ENCODE measurements at regions not wholly inside any gene's neighbourhood (a gene's known extent, or its start where the extent isn't known, plus 50 kb on each side); places are given as distances from the start of the nearest gene placed in this dataset.

DNA sequence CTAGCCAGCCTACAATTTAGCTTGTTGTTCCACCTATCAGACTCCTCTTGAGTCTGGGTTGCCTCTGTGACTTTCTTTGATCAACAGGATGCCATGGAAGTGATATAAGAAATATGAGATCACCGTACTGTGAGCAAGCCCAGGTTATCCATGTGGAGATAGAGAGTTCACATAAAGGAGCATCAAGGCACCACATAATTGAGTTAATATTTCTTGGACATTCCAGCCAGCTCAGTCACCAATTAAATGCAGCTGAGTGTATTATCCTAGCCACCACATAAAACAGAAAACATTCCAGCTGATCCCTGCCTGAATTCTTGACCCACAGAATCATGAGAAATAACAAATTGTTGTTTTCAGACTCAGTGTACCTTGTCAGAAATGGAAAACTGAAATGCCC, 253.6 kb downstream of the PPP1R2C start:
- H3K27ac ChIP-seq, result no peak overlapping the region
- TF ChIP-seq, protein P1, sequence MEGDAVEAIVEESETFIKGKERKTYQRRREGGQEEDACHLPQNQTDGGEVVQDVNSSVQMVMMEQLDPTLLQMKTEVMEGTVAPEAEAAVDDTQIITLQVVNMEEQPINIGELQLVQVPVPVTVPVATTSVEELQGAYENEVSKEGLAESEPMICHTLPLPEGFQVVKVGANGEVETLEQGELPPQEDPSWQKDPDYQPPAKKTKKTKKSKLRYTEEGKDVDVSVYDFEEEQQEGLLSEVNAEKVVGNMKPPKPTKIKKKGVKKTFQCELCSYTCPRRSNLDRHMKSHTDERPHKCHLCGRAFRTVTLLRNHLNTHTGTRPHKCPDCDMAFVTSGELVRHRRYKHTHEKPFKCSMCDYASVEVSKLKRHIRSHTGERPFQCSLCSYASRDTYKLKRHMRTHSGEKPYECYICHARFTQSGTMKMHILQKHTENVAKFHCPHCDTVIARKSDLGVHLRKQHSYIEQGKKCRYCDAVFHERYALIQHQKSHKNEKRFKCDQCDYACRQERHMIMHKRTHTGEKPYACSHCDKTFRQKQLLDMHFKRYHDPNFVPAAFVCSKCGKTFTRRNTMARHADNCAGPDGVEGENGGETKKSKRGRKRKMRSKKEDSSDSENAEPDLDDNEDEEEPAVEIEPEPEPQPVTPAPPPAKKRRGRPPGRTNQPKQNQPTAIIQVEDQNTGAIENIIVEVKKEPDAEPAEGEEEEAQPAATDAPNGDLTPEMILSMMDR (IDR thresholded peaks at IDR 0.05; ENCODE audit: low read depth, low read length), result no peak
- no peaks in the 10 kb centered on the region for H3K36me3 ChIP-seq
- no peaks in the 10 kb centered on the region for H3K9me3 ChIP-seq (ENCODE audit: severe bottlenecking)
- H3K4me3 ChIP-seq (ENCODE audit: low read depth, low read length), result no peak overlapping the region
- no peaks in the 10 kb centered on the region for H3K27me3 ChIP-seq (ENCODE audit: insufficient read depth, low read depth, severe bottlenecking)
- no peak for DNase-seq

DNA sequence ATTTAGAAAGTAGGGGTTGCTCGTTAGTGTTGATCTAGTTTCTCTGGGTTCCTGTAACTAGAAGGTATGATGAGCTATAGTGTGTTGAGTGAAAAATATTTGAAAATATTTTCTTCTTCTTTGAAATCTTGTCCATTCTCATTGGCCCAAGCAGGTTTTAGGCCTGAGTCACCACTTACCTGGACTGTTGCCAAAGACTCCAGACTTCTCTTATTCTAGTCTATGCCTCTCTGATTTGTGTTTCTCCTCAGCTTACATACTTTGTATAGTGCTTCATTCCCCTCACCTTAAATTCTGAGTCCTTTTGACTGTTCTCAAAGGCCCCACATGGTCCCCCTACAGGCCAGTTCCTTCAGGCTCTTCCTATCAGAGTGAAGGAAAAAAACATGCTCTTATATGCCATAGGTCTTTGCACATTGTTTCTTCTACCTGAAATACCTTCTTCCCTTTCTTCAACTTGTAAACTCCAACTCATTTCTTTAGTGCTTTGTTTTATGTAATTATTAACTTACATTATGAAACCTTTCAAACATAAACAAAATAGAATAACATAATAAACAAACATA, 258.2 kb downstream of the PPP1R2C start:
- Histone ChIP-seq H3K36me3 (no peaks in the 10 kb centered on the region), H3K9me3 (ENCODE audit: severe bottlenecking) (no peaks in the 10 kb centered on the region), H3K4me3 (ENCODE audit: low read depth, low read length) (no peak overlapping the region), H3K27ac (no peak overlapping the region), H3K27me3 (ENCODE audit: insufficient read depth, low read depth, severe bottlenecking) (no peaks in the 10 kb centered on the region)
- no peak for DNase-seq
- TF ChIP-seq, protein P1 (IDR thresholded peaks at IDR 0.05; ENCODE audit: low read depth, low read length), result 0 out of 2 replicates have a peak, but pooled peaks have one; percentile 3

DNA sequence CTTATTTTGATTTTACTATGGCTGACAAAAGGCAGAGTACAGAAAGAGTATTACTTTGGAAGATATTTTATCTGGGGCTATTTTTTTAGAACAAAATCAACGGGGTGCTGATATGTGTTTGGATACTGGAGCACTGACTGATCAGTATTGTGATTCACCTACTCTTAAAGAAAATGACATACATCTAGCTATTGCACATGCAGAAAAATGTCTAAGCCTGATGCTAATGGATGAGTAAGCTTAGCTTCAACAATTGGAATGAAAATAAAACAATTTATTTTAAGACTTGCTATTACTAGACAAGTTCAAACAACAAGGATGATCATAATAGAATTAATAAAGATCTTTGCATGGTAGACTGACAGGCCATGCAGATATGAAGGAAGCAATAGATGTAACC, 262.0 kb downstream of the PPP1R2C start:
- H3K27ac ChIP-seq, result no peak overlapping the region
- TF ChIP-seq, protein P1 (IDR thresholded peaks at IDR 0.05; ENCODE audit: low read depth, low read length), result no peak
- no peak for DNase-seq
- H3K4me3 ChIP-seq (ENCODE audit: low read depth, low read length), result no peak overlapping the region
- H3K9me3 ChIP-seq (ENCODE audit: severe bottlenecking), result no peaks in the 10 kb centered on the region
- H3K36me3 ChIP-seq, result no peaks in the 10 kb centered on the region
- no peaks in the 10 kb centered on the region for H3K27me3 ChIP-seq (ENCODE audit: insufficient read depth, low read depth, severe bottlenecking)

DNA sequence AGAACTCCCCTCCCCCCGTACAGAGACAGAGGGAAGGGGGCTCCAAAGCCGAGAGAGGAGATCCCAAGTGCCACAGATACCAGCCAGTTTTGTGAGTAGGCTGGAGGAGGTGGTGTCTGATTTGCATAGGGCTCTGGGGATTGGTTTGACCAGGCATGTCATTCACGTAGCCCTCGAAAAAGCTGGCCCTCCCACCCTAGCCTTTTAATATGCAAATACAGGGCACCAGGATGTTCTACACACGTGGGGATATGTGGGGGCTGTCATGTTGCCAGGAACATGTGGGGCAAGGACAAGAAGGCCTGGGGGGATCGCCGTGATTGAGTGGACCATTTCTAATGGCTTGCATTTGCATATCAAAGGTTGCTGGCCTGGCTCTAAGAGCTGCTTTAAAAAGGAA, 272.9 kb downstream of the PPP1R2C start:
- TF ChIP-seq, protein P1 (IDR thresholded peaks at IDR 0.05; ENCODE audit: low read depth, low read length), result no peak
- H3K27ac ChIP-seq, result no peak overlapping the region
- H3K9me3 ChIP-seq (ENCODE audit: severe bottlenecking), result no peaks in the 10 kb centered on the region
- H3K36me3 ChIP-seq, result no peaks in the 10 kb centered on the region
- peaks cover 4% of the 10 kb centered on the region for H3K27me3 ChIP-seq (ENCODE audit: insufficient read depth, low read depth, severe bottlenecking)
- DNase-seq, result no peak
- H3K4me3 ChIP-seq (ENCODE audit: low read depth, low read length), result no peak overlapping the region

- H3K27ac ChIP-seq, result no peak overlapping the region
- no peaks in the 10 kb centered on the region for H3K9me3 ChIP-seq (ENCODE audit: severe bottlenecking)
- H3K36me3 ChIP-seq, result no peaks in the 10 kb centered on the region
- H3K4me3 ChIP-seq (ENCODE audit: low read depth, low read length), result no peak overlapping the region
- peaks cover 13% of the 10 kb centered on the region for H3K27me3 ChIP-seq (ENCODE audit: insufficient read depth, low read depth, severe bottlenecking)
- TF ChIP-seq, protein P1 (IDR thresholded peaks at IDR 0.05; ENCODE audit: low read depth, low read length), result no peak
- DNase-seq, result no peak
Measured at GRCh38 chrX:42499620-42500019, 278.3 kb downstream of the PPP1R2C start.

DNA sequence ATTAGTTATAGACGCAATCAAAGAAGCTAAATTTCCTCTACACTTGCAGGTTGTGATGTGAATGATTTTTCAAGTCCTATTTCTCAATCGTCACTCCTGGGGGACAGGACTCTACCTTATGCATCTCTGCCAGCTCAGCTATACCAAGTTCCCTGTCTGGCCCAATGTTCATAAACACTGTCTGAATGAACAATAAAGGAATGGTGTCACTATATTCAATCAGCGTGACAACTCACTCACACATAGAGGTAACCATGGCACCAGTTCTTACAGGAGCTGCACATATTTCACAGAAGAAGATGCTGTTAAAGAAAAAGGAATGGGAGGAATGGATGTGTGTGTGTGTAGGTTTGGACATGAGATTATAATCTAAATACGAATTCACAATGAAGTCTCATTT, 280.6 kb downstream of the PPP1R2C start:
- TF ChIP-seq, protein P1 (IDR thresholded peaks at IDR 0.05; ENCODE audit: low read depth, low read length), result no peak
- Histone ChIP-seq H3K4me3 (ENCODE audit: low read depth, low read length) (no peak overlapping the region), H3K9me3 (ENCODE audit: severe bottlenecking) (no peaks in the 10 kb centered on the region), H3K27ac (no peak overlapping the region), H3K27me3 (ENCODE audit: insufficient read depth, low read depth, severe bottlenecking) (peaks cover 13% of the 10 kb centered on the region), H3K36me3 (no peaks in the 10 kb centered on the region)
- DNase-seq, result no peak
